BJ (cell line): ENCODE measurements at regions not wholly inside any gene's neighbourhood (a gene's known extent, or its start where the extent isn't known, plus 50 kb on each side); places are given as distances from the start of the nearest gene placed in this dataset.

Experiments
- CTCF ChIA-PET: fragments of 350-600 bp; formaldehyde crosslinking; extraction: SDS; loops from one replicate; lab custom pipeline; 2021; ENCODE audit warnings: antibody characterized with exemption, inconsistent platforms; lab: Yijun Ruan, JAX
- POLR2A ChIA-PET: fragments of 300-600 bp; sonication (Branson Sonifier 250); formaldehyde crosslinking; extraction: SDS; loops from one replicate; lab custom pipeline; 2021; ENCODE audit warnings: antibody characterized with exemption; lab: Charles Lee
- DNase-seq: peaks from one replicate; pipeline ENCODE4 v3.0.0-alpha.2; 2011; ENCODE audit warnings: low read depth
- H3K27me3 ChIP-seq: 2 replicates; pipeline ENCODE4 v1.6.0; 2011; ENCODE audit warnings: low read length; ENCODE audit not compliant: control insufficient read depth, insufficient read depth
- H3K36me3 ChIP-seq: 2 replicates; pipeline ENCODE4 v1.5.1; 2011; ENCODE audit warnings: low read length; ENCODE audit not compliant: control insufficient read depth, insufficient read depth
- H3K4me3 ChIP-seq: 2 replicates; pipeline ENCODE4 v1.5.1; 2011; ENCODE audit warnings: low read depth, mild to moderate bottlenecking, control low read depth, low read length
- TF ChIP-seq, protein P1 (sequence below): IDR thresholded peaks from 2 replicates; pipeline ENCODE4 v1.5.1; 2011; ENCODE audit warnings: low read depth, mild to moderate bottlenecking, control low read depth, inconsistent platforms, low read length, moderate library complexity; ENCODE audit not compliant: insufficient read depth

DNA sequence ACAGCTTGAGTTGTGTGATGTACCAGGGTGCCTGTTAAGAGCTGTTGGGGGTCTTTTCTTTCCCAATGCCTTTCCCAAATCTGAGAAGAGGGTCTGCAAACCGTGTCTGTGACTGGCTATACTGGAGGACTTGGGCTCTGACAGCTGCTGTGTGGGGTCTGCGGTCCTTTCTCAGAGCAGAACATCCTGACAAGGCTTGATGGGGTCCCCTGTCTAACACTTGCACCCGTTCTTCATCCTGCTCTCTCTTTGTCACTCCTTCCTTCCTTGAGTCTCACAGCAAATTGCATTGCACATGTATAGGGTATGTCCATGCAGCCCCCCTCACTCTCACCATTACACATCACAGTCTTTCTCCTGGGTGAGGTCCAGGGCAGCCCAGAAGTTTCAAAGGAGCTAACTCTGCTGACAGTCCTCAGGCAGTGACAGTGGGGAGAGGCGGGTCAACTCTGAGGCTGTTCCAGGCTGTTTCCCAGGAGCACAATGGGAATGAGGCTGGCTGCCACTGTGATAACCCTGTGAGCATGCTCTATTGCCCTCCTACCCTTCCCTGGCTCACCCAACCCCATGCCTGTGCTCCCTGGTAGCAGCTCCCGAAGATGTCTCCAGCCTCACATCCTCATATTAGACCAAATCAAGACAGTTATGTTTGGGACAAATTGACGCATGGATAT lies 163.2 kb upstream of the GGTLC1 start:
- no peak overlapping the region for H3K4me3 ChIP-seq
- no peak for DNase-seq
- H3K27me3 ChIP-seq, result peaks cover 2% of the 10 kb centered on the region; the same call in 1 of the 2 replicates
- no peaks in the 10 kb centered on the region for H3K36me3 ChIP-seq
- ChIA-PET POLR2A (no interaction called here), CTCF (interaction anchor here (1.4 to 2.6 kb wide), 2 partner anchors 9 to 766 kb away, joined by 4 to 8 read pairs; no protein-coding TSS in a partner anchor)
- TF ChIP-seq, protein P1, sequence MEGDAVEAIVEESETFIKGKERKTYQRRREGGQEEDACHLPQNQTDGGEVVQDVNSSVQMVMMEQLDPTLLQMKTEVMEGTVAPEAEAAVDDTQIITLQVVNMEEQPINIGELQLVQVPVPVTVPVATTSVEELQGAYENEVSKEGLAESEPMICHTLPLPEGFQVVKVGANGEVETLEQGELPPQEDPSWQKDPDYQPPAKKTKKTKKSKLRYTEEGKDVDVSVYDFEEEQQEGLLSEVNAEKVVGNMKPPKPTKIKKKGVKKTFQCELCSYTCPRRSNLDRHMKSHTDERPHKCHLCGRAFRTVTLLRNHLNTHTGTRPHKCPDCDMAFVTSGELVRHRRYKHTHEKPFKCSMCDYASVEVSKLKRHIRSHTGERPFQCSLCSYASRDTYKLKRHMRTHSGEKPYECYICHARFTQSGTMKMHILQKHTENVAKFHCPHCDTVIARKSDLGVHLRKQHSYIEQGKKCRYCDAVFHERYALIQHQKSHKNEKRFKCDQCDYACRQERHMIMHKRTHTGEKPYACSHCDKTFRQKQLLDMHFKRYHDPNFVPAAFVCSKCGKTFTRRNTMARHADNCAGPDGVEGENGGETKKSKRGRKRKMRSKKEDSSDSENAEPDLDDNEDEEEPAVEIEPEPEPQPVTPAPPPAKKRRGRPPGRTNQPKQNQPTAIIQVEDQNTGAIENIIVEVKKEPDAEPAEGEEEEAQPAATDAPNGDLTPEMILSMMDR, result no peak

- TF ChIP-seq, protein P1, result no peak
Measured at GRCh38 chr20:24150406-24150805, 161.8 kb upstream of the GGTLC1 start.

DNA sequence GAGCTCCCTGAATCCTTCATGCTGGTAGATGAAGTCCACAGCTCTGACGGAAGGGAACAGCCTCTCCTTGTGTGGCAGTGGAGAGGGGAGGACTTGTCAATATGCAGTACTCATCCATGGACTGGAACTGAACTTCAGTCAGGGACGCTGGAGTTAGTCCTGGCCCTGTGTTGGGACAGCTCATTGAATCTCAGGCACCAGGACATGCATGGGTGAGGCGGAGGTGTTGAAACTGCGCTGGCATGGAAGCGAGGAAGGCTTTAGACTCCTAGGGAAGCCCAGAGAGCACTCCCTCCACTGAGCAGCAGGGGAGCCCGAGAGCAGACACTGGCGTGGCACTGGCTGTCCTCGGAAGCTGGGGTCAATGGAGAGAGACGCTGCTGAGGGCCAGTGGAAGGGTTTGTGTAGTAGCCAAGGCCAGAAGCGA lies 161.3 kb upstream of the GGTLC1 start:
- POLR2A ChIA-PET, result no interaction called here

More at GRCh38 chr20:24150406-24150805, 161.8 kb upstream of the GGTLC1 start:
- H3K27me3 ChIP-seq, result peaks cover 2% of the 10 kb centered on the region; the same call in 1 of the 2 replicates
- ChIA-PET POLR2A (no interaction called here), CTCF (interaction anchor here (0.5 to 2.6 kb wide), 6 partner anchors 8 to 655 kb away, joined by 3 to 8 read pairs (median 3); no protein-coding TSS in a partner anchor)
- no peak for DNase-seq
- H3K36me3 ChIP-seq, result no peaks in the 10 kb centered on the region
- no peak overlapping the region for H3K4me3 ChIP-seq

DNA sequence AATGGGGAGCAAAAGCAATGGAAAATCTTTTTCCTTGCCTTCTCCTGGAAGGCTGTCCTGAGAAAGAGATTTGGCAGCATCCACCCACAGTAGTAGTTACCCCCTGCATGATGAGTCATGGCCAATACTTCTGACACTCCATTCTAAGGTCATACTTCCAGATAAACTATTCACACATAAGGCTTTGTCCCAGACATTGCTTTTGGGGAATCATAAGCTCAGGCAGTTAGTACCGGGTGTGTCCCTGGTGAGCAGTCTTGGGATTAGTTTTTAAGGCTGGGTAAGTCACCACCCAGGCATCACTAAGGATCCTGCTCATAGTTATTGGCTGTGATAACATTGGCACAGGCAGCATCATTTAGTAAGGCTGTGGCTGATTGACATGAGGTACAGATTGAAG lies 160.6 kb upstream of the GGTLC1 start:
- Histone ChIP-seq H3K27me3 (peaks cover 2% of the 10 kb centered on the region; the same call in 1 of the 2 replicates), H3K36me3 (no peaks in the 10 kb centered on the region), H3K4me3 (no peak overlapping the region)
- no peak for DNase-seq
- TF ChIP-seq, protein P1, result no peak
- CTCF ChIA-PET, result interaction anchor here (1.1 to 1.4 kb wide), 4 partner anchors 12 to 152 kb away, joined by 3 read pairs; no protein-coding TSS in a partner anchor
- POLR2A ChIA-PET, result no interaction called here

More for the DNA sequence above, 161.3 kb upstream of the GGTLC1 start:
- CTCF ChIA-PET, result interaction anchor here (0.5 to 2.6 kb wide), 6 partner anchors 8 to 655 kb away, joined by 3 to 8 read pairs (median 3); no protein-coding TSS in a partner anchor
- TF ChIP-seq, protein P1, result peak; percentile 60
- Histone ChIP-seq H3K4me3 (no peak overlapping the region), H3K27me3 (peaks cover 2% of the 10 kb centered on the region; the same call in 1 of the 2 replicates), H3K36me3 (no peaks in the 10 kb centered on the region)
- DNase-seq, result no peak

GRCh38 chr20:24148372-24148771 lies 159.8 kb upstream of the GGTLC1 start:
- ChIA-PET CTCF (interaction anchor here (1.3 kb wide), 1 partner anchor 12 kb away, joined by 3 read pairs; no protein-coding TSS in a partner anchor), POLR2A (no interaction called here)
- Histone ChIP-seq H3K27me3 (no peaks in the 10 kb centered on the region; the same call in 1 of the 2 replicates), H3K4me3 (no peak overlapping the region), H3K36me3 (no peaks in the 10 kb centered on the region)
- TF ChIP-seq, protein P1, result no peak
- DNase-seq, result no peak
